Fibroblast of lung (primary cell): ENCODE measurements at regions not wholly inside any gene's neighbourhood (a gene's known extent, or its start where the extent isn't known, plus 50 kb on each side); places are given as distances from the start of the nearest gene placed in this dataset.
A peak's percentile ranks its signal among the peaks of the same experiment; 100 is the strongest.
"Not testable (repeated sequence)": the region's sequence is repeated elsewhere in the genome, so short reads cannot be mapped to it uniquely, and the experiment has no call there.

Experiments used
- DNase-seq, 2 donors: peaks; one replicate each; pipeline versions ENCODE4 v3.0.0 to v3.0.0-alpha.2; 2010; ENCODE audit warnings: low read depth in 2 of 2
- H2AFZ ChIP-seq: 2 replicates; pipeline ENCODE4 v1.5.1; 2012; ENCODE audit warnings: low read length, control low read depth, inconsistent platforms
- H3K27ac ChIP-seq: 2 replicates; pipeline ENCODE4 v1.5.1; 2011; ENCODE audit warnings: low read length, control low read depth; ENCODE audit not compliant: insufficient read depth
- H3K27me3 ChIP-seq: 2 replicates; pipeline ENCODE4 v1.5.1; 2011; ENCODE audit warnings: mild to moderate bottlenecking, low read length; ENCODE audit not compliant: control insufficient read depth, insufficient read depth
- H3K36me3 ChIP-seq: 2 replicates; pipeline ENCODE4 v1.5.1; 2011; ENCODE audit warnings: low read length; ENCODE audit not compliant: control insufficient read depth, insufficient read depth
- H3K4me1 ChIP-seq: 2 replicates; pipeline ENCODE4 v1.5.1; 2011; ENCODE audit warnings: low read length; ENCODE audit not compliant: control insufficient read depth, insufficient read depth; ENCODE audit errors: extremely low read depth
- H3K4me2 ChIP-seq: 2 replicates; pipeline ENCODE4 v1.5.1; 2011; ENCODE audit warnings: low read length, control low read depth; ENCODE audit not compliant: insufficient read depth; ENCODE audit errors: extremely low read depth
- H3K4me3 ChIP-seq, 4 experiments: fragments of 200-600 bp in 1 of 4; sonication (generic) in 1 of 4; replicated peaks in 1 of 4; 2 replicates each; pipeline ENCODE4 v1.5.1; 2011 to 2016; ENCODE audit warnings: low read length in 4 of 4, low read depth in 3 of 4, mild to moderate bottlenecking in 3 of 4, control low read depth in 2 of 4, inconsistent platforms in 1 of 4, mixed read lengths in 1 of 4; ENCODE audit not compliant: insufficient read depth in 1 of 4; ENCODE audit errors: control extremely low read depth in 1 of 4
- H3K79me2 ChIP-seq: 2 replicates; pipeline ENCODE4 v1.5.1; 2012; ENCODE audit warnings: mild to moderate bottlenecking, low read length, inconsistent platforms; ENCODE audit not compliant: control insufficient read depth, insufficient read depth
- H3K9ac ChIP-seq: 2 replicates; pipeline ENCODE4 v1.5.1; 2011; ENCODE audit warnings: mild to moderate bottlenecking, low read length, control low read depth; ENCODE audit not compliant: insufficient read depth
- H3K9me3 ChIP-seq: 2 replicates; pipeline ENCODE4 v1.5.1; 2012; ENCODE audit warnings: low read depth, low read length; ENCODE audit not compliant: control insufficient read depth, insufficient read depth
- H4K20me1 ChIP-seq: 2 replicates; pipeline ENCODE4 v1.5.1; 2011; ENCODE audit warnings: low read length; ENCODE audit not compliant: control insufficient read depth, insufficient read depth; ENCODE audit errors: extremely low read depth
- EZH2 ChIP-seq: IDR thresholded peaks from 2 replicates; pipeline ENCODE4 v1.5.1; 2012; ENCODE audit warnings: low read length, control low read depth, mild to moderate bottlenecking; ENCODE audit errors: missing control alignments
- TF ChIP-seq, protein P1 (sequence below), 2 donors: IDR thresholded peaks in 1 of 2; conservative IDR thresholded peaks in 1 of 2; 1 replicate in 1 of 2; 2 replicates in 1 of 2; pipeline ENCODE4 v1.5.1; 2011 to 2012; ENCODE audit warnings: low read length in 2 of 2, control low read depth in 1 of 2, inconsistent platforms in 1 of 2, low read depth in 1 of 2, mild to moderate bottlenecking in 1 of 2

- no peak for TF ChIP-seq EZH2
- TF ChIP-seq, protein P1, sequence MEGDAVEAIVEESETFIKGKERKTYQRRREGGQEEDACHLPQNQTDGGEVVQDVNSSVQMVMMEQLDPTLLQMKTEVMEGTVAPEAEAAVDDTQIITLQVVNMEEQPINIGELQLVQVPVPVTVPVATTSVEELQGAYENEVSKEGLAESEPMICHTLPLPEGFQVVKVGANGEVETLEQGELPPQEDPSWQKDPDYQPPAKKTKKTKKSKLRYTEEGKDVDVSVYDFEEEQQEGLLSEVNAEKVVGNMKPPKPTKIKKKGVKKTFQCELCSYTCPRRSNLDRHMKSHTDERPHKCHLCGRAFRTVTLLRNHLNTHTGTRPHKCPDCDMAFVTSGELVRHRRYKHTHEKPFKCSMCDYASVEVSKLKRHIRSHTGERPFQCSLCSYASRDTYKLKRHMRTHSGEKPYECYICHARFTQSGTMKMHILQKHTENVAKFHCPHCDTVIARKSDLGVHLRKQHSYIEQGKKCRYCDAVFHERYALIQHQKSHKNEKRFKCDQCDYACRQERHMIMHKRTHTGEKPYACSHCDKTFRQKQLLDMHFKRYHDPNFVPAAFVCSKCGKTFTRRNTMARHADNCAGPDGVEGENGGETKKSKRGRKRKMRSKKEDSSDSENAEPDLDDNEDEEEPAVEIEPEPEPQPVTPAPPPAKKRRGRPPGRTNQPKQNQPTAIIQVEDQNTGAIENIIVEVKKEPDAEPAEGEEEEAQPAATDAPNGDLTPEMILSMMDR (conservative IDR thresholded peaks at IDR 0.05 in 1 of 2, IDR thresholded peaks at IDR 0.05 in 1 of 2; ENCODE audit: low read depth in 1 of 2, low read length in 2 of 2) = no peak
- no peak overlapping the region for H3K4me3 ChIP-seq
Observed at GRCh38 chr14:84929834-84930233, 600.1 kb upstream of the FLRT2 start.

GRCh38 chr14:84937016-84937415 is 592.9 kb upstream of the FLRT2 start:
- no peaks in the 10 kb centered on the region for H3K79me2 ChIP-seq
- no peak overlapping the region for H2AFZ ChIP-seq
- no peak overlapping the region for H3K4me3 ChIP-seq
- no peak for DNase-seq
- no peak overlapping the region for H3K9ac ChIP-seq
- H3K27ac ChIP-seq = no peak overlapping the region
- H3K4me1 ChIP-seq = no peaks in the 10 kb centered on the region
- H3K4me2 ChIP-seq = no peak overlapping the region
- H3K27me3 ChIP-seq = no peaks in the 10 kb centered on the region
- H3K9me3 ChIP-seq = no peaks in the 10 kb centered on the region
- H4K20me1 ChIP-seq = no peaks in the 10 kb centered on the region
- no peaks in the 10 kb centered on the region for H3K36me3 ChIP-seq
- TF ChIP-seq EZH2 = no peak
- TF ChIP-seq, protein P1 (conservative IDR thresholded peaks at IDR 0.05 in 1 of 2, IDR thresholded peaks at IDR 0.05 in 1 of 2; ENCODE audit: low read depth in 1 of 2, low read length in 2 of 2) = no peak

More at GRCh38 chr14:84929834-84930233, 600.1 kb upstream of the FLRT2 start:
- Histone ChIP-seq H3K4me2 (no peak overlapping the region), H3K79me2 (no peaks in the 10 kb centered on the region), H4K20me1 (no peaks in the 10 kb centered on the region), H3K4me1 (no peaks in the 10 kb centered on the region), H3K9me3 (no peaks in the 10 kb centered on the region), H3K36me3 (no peaks in the 10 kb centered on the region), H3K27ac (no peak overlapping the region), H3K9ac (no peak overlapping the region), H3K27me3 (no peaks in the 10 kb centered on the region), H2AFZ (no peak overlapping the region)
- no peak for DNase-seq

GRCh38 chr14:84937449-84937848 is 592.5 kb upstream of the FLRT2 start:
- DNase-seq = no peak
- no peak overlapping the region for H3K4me2 ChIP-seq
- no peaks in the 10 kb centered on the region for H3K9me3 ChIP-seq
- no peaks in the 10 kb centered on the region for H3K4me1 ChIP-seq
- no peak for TF ChIP-seq EZH2
- H4K20me1 ChIP-seq = no peaks in the 10 kb centered on the region
- H3K27ac ChIP-seq = no peak overlapping the region
- no peak overlapping the region for H3K9ac ChIP-seq
- H3K4me3 ChIP-seq = no peak overlapping the region
- no peaks in the 10 kb centered on the region for H3K36me3 ChIP-seq
- no peak overlapping the region for H2AFZ ChIP-seq
- no peaks in the 10 kb centered on the region for H3K27me3 ChIP-seq
- no peaks in the 10 kb centered on the region for H3K79me2 ChIP-seq

GRCh38 chr14:84944901-84945300 is 585.0 kb upstream of the FLRT2 start:
- not testable (repeated sequence) for H3K36me3 ChIP-seq, H4K20me1 ChIP-seq, H3K9me3 ChIP-seq, H3K4me3 ChIP-seq, H3K4me1 ChIP-seq, H3K9ac ChIP-seq, H3K4me2 ChIP-seq, H3K79me2 ChIP-seq, H3K27me3 ChIP-seq, H2AFZ ChIP-seq, H3K27ac ChIP-seq
- DNase-seq = peak in 1 of 2 donors; percentile 5
